ENCODE measurements at regions not wholly inside any gene's neighbourhood (a gene's known extent, or its start where the extent isn't known, plus 50 kb on each side); places are given as distances from the start of the nearest gene placed in this dataset.

- TF ChIP-seq, protein P1, sequence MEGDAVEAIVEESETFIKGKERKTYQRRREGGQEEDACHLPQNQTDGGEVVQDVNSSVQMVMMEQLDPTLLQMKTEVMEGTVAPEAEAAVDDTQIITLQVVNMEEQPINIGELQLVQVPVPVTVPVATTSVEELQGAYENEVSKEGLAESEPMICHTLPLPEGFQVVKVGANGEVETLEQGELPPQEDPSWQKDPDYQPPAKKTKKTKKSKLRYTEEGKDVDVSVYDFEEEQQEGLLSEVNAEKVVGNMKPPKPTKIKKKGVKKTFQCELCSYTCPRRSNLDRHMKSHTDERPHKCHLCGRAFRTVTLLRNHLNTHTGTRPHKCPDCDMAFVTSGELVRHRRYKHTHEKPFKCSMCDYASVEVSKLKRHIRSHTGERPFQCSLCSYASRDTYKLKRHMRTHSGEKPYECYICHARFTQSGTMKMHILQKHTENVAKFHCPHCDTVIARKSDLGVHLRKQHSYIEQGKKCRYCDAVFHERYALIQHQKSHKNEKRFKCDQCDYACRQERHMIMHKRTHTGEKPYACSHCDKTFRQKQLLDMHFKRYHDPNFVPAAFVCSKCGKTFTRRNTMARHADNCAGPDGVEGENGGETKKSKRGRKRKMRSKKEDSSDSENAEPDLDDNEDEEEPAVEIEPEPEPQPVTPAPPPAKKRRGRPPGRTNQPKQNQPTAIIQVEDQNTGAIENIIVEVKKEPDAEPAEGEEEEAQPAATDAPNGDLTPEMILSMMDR (IDR thresholded peaks at IDR 0.05; ENCODE audit: low read depth, low read length, missing control alignments) = no peak
- no peak overlapping the region for H3K4me3 ChIP-seq (replicated peaks; ENCODE audit: low read depth, low read length)
- no peak for DNase-seq (ENCODE audit: extremely low read depth, low read depth)
Observed at GRCh38 chr6:97594844-97595243, 311.8 kb upstream of the MMS22L start.

- DNase-seq (ENCODE audit: extremely low read depth, low read depth) = no peak
- H3K4me3 ChIP-seq (replicated peaks; ENCODE audit: low read depth, low read length) = no peak overlapping the region
- TF ChIP-seq, protein P1 (IDR thresholded peaks at IDR 0.05; ENCODE audit: low read depth, low read length, missing control alignments) = no peak
Observed at GRCh38 chr6:97621111-97621510, 338.1 kb upstream of the MMS22L start.

DNA sequence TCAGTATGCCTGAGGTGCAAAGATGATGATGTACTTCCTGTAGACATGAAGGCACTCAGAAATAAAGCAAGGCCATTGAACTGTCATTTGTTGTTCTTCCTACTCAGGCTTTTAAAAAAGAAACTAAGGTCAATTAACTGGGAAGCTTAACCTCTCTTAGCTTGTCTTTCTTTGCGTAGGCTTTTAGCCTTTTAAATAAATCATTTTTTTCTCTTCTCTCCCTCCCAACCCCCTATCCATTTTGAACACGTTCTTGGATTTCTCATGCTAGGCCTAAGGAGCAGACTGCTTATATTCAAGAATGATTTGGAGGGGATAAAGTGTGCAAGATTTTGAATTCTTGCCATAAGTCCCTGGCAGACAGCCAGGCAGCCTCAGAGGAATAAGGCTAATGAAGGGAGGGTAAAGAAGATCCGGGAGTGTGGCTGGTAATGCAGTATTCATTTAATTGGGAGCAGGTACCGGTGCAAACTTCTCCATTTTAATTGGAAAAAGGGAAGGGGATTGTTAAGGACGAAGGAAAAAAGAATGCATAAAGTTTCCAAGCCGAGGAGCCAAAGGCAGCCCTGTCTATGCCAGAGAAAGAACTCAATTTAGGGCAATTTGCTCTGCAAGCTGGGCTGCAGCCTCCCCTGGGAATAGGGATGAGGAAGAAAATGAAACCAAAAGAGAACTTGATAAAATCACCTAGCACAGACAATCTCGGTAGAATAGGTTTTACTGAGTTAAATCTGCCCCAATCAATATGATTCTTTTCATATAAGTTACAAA, 343.8 kb upstream of the MMS22L start:
- TF ChIP-seq, protein P1 (IDR thresholded peaks at IDR 0.05; ENCODE audit: low read depth, low read length, missing control alignments) = no peak
- DNase-seq (ENCODE audit: extremely low read depth, low read depth) = no peak
- H3K4me3 ChIP-seq (replicated peaks; ENCODE audit: low read depth, low read length) = no peak overlapping the region

- DNase-seq (ENCODE audit: extremely low read depth, low read depth) = no peak
- TF ChIP-seq, protein P1 (IDR thresholded peaks at IDR 0.05; ENCODE audit: low read depth, low read length, missing control alignments) = no peak
Observed at GRCh38 chr6:97629180-97629579, 346.2 kb upstream of the MMS22L start.

DNA sequence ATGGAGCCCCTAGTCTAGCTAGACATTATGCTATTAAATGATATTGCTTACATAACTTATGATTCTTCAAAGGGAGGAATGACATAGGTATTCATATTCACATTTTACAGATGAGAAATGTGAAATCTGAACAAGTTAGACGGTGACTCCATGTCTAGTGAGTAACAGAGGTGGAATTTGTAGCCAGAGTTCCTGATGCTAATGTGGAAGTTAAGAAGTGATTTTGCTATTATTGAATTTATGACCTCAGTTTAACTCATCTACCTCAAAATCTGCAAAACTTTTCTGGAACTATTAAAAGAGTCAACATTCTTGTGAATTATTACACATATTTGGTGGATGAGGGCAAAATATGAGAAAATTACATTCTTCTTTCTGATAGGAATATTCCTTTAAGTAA, 347.6 kb upstream of the MMS22L start:
- H3K4me3 ChIP-seq (replicated peaks; ENCODE audit: low read depth, low read length) = no peak overlapping the region
- no peak for DNase-seq (ENCODE audit: extremely low read depth, low read depth)
- TF ChIP-seq, protein P1 (IDR thresholded peaks at IDR 0.05; ENCODE audit: low read depth, low read length, missing control alignments) = no peak

More at GRCh38 chr6:97629180-97629579, 346.2 kb upstream of the MMS22L start:
- no peak overlapping the region for H3K4me3 ChIP-seq (replicated peaks; ENCODE audit: low read depth, low read length)

GRCh38 chr6:97632341-97632740, 349.3 kb upstream of the MMS22L start:
- no peak overlapping the region for H3K4me3 ChIP-seq (replicated peaks; ENCODE audit: low read depth, low read length)
- DNase-seq (ENCODE audit: extremely low read depth, low read depth) = no peak
- TF ChIP-seq, protein P1 (IDR thresholded peaks at IDR 0.05; ENCODE audit: low read depth, low read length, missing control alignments) = no peak
